ENCODE measurements at regions not wholly inside any gene's neighbourhood (a gene's known extent, or its start where the extent isn't known, plus 50 kb on each side); places are given as distances from the start of the nearest gene placed in this dataset.

GRCh38 chr3:182708810-182709209, 84.5 kb upstream of the ATP11B start:
- DNase-seq (ENCODE audit: low read depth in 3 of 3, low spot score in 1 of 3): no peak

GRCh38 chr3:182709306-182709705, 84.0 kb upstream of the ATP11B start:
- no peak for DNase-seq (ENCODE audit: low read depth in 3 of 3, low spot score in 1 of 3)

GRCh38 chr3:182710557-182711157, 82.6 kb upstream of the ATP11B start:
- no peak for DNase-seq (ENCODE audit: low read depth in 3 of 3, low spot score in 1 of 3)

- DNase-seq (ENCODE audit: low read depth in 3 of 3, low spot score in 1 of 3): no peak
Observed at GRCh38 chr3:182711261-182711683, 82.0 kb upstream of the ATP11B start.

DNA sequence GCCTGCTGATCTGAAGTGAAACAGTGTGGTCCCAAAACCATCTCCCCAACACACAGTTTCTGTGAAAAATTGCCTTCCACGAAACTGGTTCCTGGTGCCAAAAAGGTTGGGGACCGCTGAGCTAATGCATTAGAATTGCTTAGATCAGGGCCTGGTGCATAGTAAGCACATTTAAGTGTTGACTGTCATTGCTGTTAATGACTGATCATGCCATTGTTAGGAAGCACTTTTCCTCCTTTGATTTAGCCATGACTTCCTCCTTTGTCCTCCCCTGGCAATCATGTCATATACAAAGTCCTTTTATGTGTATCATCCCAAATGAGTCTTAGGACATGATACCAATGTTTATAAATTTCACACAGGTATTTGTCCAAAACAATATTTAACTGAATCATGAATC, 81.5 kb upstream of the ATP11B start:
- no peak for DNase-seq (ENCODE audit: low read depth in 3 of 3, low spot score in 1 of 3)

DNA sequence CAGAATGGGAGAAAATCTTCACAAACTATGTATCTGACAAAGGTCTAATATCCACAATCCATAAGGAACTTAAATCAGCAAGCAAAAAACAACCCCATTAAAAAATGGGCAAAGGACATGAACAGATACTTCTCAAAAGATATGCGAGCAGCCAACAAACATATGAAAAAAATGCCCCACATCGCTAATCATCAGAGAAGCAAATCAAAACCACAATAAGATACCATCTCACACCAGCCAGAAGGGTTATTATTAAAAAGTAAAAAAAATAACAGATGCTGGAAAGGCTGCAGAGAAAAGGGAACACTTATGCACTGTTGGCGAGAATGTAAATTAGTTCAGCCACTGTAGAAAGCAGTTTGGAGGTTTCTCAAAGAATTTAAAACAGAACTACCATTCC, 80.2 kb upstream of the ATP11B start:
- DNase-seq (ENCODE audit: low read depth in 3 of 3, low spot score in 1 of 3): no peak

GRCh38 chr3:182713743-182714517, 79.4 kb upstream of the ATP11B start:
- no peak for DNase-seq (ENCODE audit: low read depth in 3 of 3, low spot score in 1 of 3)

DNA sequence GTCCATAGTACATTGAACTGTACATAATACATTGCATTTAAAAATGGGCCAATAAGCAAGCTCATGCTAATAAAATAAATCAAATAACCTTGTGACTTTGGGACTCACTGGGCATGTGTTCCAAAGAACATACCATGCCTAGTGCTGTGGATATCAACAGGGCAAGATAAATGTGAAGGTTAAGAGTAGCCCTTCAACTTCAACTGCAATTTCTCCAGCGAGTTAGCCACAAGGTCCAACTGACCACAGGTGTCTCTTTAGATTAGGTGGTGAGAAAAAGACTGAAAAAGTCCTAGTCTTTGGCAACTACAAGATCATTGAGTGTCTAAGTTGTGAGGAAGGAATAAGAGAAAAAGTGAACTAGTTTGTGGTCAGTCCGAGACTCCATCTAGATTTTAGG, 78.3 kb upstream of the ATP11B start:
- DNase-seq (ENCODE audit: low read depth in 3 of 3, low spot score in 1 of 3): no peak

DNA sequence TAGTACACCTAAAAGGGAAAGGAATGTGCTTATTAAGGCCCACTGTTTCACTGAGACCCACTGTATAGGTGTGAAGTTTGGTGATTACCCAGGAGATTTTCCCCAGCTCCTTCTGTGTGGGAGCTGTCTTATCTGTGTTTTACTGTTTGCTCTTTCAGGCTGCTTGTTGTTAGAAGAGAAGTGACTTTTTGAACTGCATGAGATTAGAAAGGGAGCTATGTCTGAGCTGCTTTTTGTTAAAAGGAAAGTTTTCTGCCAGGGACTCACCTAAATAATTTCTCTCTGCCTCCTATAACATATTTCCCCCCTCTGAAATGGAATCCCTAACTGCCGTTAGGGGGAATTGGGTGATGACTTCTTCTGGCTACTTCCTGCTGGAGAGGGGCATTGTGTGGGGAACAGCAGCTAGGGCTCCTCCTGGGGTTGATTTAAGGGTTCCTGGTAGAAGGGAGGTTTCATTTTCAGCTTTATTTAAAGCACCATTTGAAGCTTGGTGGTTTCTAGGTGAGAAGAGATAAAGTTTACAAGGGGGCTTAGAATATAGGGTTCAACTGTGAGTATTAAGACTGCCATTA, 77.1 kb upstream of the ATP11B start:
- DNase-seq (ENCODE audit: low read depth in 3 of 3, low spot score in 1 of 3): no peak

DNA sequence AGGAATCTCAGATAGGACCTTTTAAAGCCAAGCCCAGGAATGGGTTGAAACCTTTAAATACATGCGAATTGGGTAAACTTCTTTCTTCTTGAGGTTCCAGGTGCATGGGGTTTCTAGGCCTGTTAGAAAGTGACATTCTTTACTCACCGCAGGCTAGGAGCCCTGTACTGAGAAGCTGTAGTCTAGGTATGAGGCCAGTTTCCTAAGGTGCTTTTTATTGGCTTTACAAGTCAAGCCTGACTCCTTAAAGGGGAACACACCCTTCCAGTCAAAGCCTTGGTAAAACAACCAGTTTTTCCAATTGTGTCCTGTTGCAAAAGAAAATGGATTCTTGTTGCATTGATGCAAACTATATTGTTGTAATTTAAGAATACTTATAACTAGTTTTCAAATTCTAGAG, 76.1 kb upstream of the ATP11B start:
- DNase-seq (ENCODE audit: low read depth in 3 of 3, low spot score in 1 of 3): no peak

DNA sequence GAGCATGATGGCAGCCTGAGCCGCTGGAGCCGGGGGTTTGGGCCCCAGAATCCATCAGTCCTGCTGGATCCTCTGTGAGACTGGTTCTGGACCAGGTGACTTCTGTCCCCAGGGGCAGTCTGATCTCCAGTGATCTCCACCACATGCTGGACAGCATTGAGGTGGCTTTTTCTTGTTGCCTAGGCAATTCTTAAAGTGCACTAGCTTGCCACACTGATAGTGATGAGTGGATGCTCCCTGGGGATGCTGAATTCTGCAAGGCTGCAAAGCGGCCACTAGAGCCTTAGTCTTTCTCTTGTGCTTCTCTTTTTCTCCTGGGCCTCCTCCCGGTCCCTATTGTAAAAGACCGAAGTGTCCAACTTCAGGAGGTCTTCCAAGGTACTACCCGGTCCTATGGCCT, 70.4 kb upstream of the ATP11B start:
- no peak for DNase-seq (ENCODE audit: low read depth in 3 of 3, low spot score in 1 of 3)

DNA sequence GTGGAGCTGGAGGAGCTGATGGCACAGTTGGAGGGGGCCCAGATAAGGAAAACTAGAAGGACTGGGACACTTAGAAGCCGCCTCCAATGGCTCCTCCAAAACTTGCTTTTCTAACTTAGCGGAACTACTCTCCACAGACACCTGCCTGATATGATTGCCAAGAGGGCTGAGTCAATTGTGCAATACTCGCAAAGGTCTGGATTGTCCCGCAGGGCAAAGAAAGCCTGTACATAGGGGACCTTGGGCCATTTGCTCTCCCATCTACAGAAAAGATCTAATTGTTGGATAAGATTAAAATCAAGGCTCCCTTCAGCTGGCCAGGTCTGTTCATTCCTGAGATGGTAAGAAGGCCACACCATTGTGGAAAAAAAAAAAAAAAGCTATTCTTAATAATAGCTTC, 69.7 kb upstream of the ATP11B start:
- DNase-seq (ENCODE audit: low read depth in 3 of 3, low spot score in 1 of 3): no peak

- no peak for DNase-seq (ENCODE audit: low read depth in 3 of 3, low spot score in 1 of 3)
Observed at GRCh38 chr3:182725372-182726251, 67.7 kb upstream of the ATP11B start.

GRCh38 chr3:182726258-182727142, 66.8 kb upstream of the ATP11B start:
- no peak for DNase-seq (ENCODE audit: low read depth in 3 of 3, low spot score in 1 of 3)

DNA sequence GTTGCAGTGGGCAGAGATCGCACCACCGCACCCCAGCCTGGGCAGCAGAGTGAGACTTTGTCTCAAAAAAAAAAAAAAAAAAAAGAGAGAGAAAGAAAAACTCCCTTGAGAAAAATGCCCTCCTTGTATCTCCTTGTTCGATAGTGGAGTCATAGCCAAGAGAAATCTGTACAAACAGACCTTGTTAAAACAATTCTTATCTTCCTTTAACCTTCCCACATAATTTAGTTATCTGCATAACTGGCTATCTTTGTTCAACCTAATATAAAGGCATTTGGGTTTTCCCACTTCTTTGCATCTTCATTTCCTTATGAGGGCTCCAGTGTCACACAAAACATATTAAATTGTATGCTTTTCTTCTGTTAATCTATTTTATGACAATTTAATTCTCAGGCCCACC, 65.1 kb upstream of the ATP11B start:
- DNase-seq (ENCODE audit: low read depth in 3 of 3, low spot score in 1 of 3): no peak

- no peak for DNase-seq (ENCODE audit: low read depth in 3 of 3, low spot score in 1 of 3)
Observed at GRCh38 chr3:182729903-182730674, 63.2 kb upstream of the ATP11B start.

- no peak for DNase-seq (ENCODE audit: low read depth in 3 of 3, low spot score in 1 of 3)
Observed at GRCh38 chr3:182730675-182731042, 62.6 kb upstream of the ATP11B start.

GRCh38 chr3:182731764-182732163, 61.5 kb upstream of the ATP11B start:
- DNase-seq (ENCODE audit: low read depth in 3 of 3, low spot score in 1 of 3): no peak

GRCh38 chr3:182732232-182733015, 60.9 kb upstream of the ATP11B start:
- DNase-seq (ENCODE audit: low read depth in 3 of 3, low spot score in 1 of 3): no peak
